ENCODE measurements at regions not wholly inside any gene's neighbourhood (a gene's known extent, or its start where the extent isn't known, plus 50 kb on each side); places are given as distances from the start of the nearest gene placed in this dataset.

DNA sequence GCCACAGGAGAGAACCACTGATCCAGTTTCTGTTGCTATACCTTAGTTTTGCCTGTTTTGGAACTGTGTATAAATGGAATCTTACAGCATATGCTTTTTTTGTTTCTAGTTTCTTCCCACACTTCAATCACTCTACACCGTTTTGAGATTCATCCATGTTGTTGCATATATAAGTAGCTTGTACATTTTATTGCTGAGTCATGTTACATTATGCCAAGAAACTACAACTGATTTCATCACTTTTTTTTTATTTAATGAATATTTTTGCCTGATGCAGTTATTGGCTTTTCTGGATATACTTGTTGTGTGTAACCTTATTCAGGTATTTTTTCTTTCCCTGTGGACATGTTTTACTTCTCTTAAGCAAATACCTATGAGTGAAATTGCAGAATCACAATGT, 1135.9 kb downstream of the RAPGEF2 start:
- ChIA-PET POLR2A (no interaction called here), CTCF (no interaction called here)
- no peak overlapping the region for H3K4me3 ChIP-seq (ENCODE audit: low read depth, low read length)
- peaks cover 17% of the 10 kb centered on the region for H3K9me3 Mint-ChIP-seq (ENCODE audit: unreplicated experiment)
- H3K27ac Mint-ChIP-seq (ENCODE audit: unreplicated experiment), result no peak overlapping the region
- H3K4me1 ChIP-seq, result no peaks in the 10 kb centered on the region
- H3K36me3 ChIP-seq (ENCODE audit: control insufficient read depth, insufficient read depth, low read length), result no peaks in the 10 kb centered on the region
- H3K4me3 Mint-ChIP-seq (ENCODE audit: unreplicated experiment), result no peak overlapping the region
- intact Hi-C loops (cut with micrococcal nuclease; ENCODE audit: unreplicated experiment), result no loop called here
- no TSS peak for BruUV-seq (replicated peaks)
- H3K27me3 ChIP-seq (replicated peaks; ENCODE audit: control insufficient read depth, insufficient read depth, low read length), result no peaks in the 10 kb centered on the region
- peaks cover 5% of the 10 kb centered on the region; the same call in 1 of the 2 replicates for H3K9me3 ChIP-seq
- H3K27me3 Mint-ChIP-seq (ENCODE audit: insufficient read depth, unreplicated experiment), result no peaks in the 10 kb centered on the region
- H3K4me1 Mint-ChIP-seq (ENCODE audit: low read depth, unreplicated experiment), result no peaks in the 10 kb centered on the region
- DNase-seq, result no peak
- H3K36me3 Mint-ChIP-seq (ENCODE audit: insufficient read depth, unreplicated experiment), result no peaks in the 10 kb centered on the region
- TF ChIP-seq, protein P1, sequence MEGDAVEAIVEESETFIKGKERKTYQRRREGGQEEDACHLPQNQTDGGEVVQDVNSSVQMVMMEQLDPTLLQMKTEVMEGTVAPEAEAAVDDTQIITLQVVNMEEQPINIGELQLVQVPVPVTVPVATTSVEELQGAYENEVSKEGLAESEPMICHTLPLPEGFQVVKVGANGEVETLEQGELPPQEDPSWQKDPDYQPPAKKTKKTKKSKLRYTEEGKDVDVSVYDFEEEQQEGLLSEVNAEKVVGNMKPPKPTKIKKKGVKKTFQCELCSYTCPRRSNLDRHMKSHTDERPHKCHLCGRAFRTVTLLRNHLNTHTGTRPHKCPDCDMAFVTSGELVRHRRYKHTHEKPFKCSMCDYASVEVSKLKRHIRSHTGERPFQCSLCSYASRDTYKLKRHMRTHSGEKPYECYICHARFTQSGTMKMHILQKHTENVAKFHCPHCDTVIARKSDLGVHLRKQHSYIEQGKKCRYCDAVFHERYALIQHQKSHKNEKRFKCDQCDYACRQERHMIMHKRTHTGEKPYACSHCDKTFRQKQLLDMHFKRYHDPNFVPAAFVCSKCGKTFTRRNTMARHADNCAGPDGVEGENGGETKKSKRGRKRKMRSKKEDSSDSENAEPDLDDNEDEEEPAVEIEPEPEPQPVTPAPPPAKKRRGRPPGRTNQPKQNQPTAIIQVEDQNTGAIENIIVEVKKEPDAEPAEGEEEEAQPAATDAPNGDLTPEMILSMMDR (IDR thresholded peaks at IDR 0.05; ENCODE audit: insufficient read depth in 1 of 2, low read depth in 1 of 2, low read length in 1 of 2, severe bottlenecking in 1 of 2, unreplicated experiment in 1 of 2), result no peak

DNA sequence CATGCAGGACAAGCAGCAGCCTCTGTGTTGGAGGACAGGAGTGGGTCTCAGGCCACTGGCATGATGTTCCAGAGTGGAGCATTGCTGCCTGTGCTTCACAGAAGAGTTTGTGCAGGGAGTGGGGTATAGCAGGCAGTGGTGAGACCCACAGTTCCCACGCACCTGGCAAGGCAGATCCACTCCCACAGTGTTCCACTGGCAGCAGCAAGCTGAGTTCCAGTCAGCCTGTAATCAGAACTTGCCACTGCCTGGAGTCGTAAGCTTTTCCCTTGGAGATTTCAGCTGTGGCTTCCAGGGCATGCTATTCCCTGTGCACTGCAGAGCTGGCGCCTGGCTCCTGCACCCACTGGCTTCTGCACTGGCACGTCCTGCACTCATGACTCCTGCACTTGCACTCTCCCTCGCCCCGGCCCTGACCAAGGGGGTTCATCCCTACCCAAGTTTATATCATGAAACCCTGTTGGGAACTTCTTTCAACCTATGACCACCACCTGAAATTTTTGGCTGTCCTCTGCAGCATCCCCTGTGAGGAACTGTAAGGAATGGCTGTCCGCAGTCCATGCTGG, 1144.3 kb downstream of the RAPGEF2 start:
- peaks cover 10% of the 10 kb centered on the region for H3K9me3 Mint-ChIP-seq (ENCODE audit: unreplicated experiment)
- H3K4me1 Mint-ChIP-seq (ENCODE audit: low read depth, unreplicated experiment), result no peaks in the 10 kb centered on the region
- intact Hi-C loops (cut with micrococcal nuclease; ENCODE audit: unreplicated experiment), result no loop called here
- no peak overlapping the region for H3K27ac Mint-ChIP-seq (ENCODE audit: unreplicated experiment)
- TF ChIP-seq, protein P1 (IDR thresholded peaks at IDR 0.05; ENCODE audit: insufficient read depth in 1 of 2, low read depth in 1 of 2, low read length in 1 of 2, severe bottlenecking in 1 of 2, unreplicated experiment in 1 of 2), result no peak
- DNase-seq, result no peak
- Histone ChIP-seq H3K4me3 (ENCODE audit: low read depth, low read length) (no peak overlapping the region), H3K27me3 (replicated peaks; ENCODE audit: control insufficient read depth, insufficient read depth, low read length) (no peaks in the 10 kb centered on the region), H3K4me1 (no peaks in the 10 kb centered on the region), H3K9me3 (no peaks in the 10 kb centered on the region), H3K36me3 (ENCODE audit: control insufficient read depth, insufficient read depth, low read length) (no peaks in the 10 kb centered on the region)
- no peaks in the 10 kb centered on the region for H3K27me3 Mint-ChIP-seq (ENCODE audit: insufficient read depth, unreplicated experiment)
- no peak overlapping the region for H3K4me3 Mint-ChIP-seq (ENCODE audit: unreplicated experiment)
- CTCF ChIA-PET, result no interaction called here
- POLR2A ChIA-PET, result no interaction called here
- no peaks in the 10 kb centered on the region for H3K36me3 Mint-ChIP-seq (ENCODE audit: insufficient read depth, unreplicated experiment)
- no TSS peak for BruUV-seq (replicated peaks)

DNA sequence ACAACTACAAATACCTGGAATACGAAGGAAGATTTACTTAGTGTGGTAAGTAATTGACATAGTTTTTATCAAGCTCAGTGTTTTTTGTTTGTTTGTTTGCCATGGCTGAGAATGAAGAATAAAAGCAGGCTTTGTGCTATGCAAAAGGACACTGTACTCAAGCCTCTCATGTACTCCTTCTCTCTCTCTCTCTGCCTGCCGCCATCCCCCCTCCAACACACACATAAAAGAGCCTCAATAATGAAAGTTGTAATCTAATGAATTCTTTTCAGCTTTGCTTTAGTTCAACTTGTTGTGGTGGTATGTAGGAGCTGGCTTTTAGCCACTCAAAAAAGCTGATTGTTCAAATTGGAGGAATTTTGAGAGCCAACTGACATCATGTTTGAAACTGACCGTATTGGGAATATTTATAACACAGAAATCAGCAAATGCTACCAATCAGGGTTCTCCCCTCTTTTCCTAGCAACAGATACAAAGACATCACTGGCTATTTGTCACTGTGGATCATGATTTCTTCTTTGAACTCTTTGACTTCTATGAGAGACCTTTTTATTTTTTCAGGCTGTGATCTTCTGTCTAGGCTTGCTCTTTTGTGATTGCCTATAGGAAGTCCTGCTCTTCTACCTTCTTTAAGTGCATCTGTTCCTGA, 1148.8 kb downstream of the RAPGEF2 start:
- BruUV-seq (replicated peaks), result no TSS peak

More for the DNA sequence above, 1148.8 kb downstream of the RAPGEF2 start:
- H3K27ac Mint-ChIP-seq (ENCODE audit: unreplicated experiment), result no peak overlapping the region
- no peaks in the 10 kb centered on the region for H3K4me1 Mint-ChIP-seq (ENCODE audit: low read depth, unreplicated experiment)
- H3K9me3 Mint-ChIP-seq (ENCODE audit: unreplicated experiment), result no peaks in the 10 kb centered on the region
- H3K4me1 ChIP-seq, result no peaks in the 10 kb centered on the region
- intact Hi-C loops (cut with micrococcal nuclease; ENCODE audit: unreplicated experiment), result no loop called here
- POLR2A ChIA-PET, result no interaction called here
- no peak for DNase-seq
- H3K27me3 ChIP-seq (replicated peaks; ENCODE audit: control insufficient read depth, insufficient read depth, low read length), result no peaks in the 10 kb centered on the region
- TF ChIP-seq, protein P1 (IDR thresholded peaks at IDR 0.05; ENCODE audit: insufficient read depth in 1 of 2, low read depth in 1 of 2, low read length in 1 of 2, severe bottlenecking in 1 of 2, unreplicated experiment in 1 of 2), result no peak
- H3K36me3 Mint-ChIP-seq (ENCODE audit: insufficient read depth, unreplicated experiment), result no peaks in the 10 kb centered on the region
- no peak overlapping the region for H3K4me3 ChIP-seq (ENCODE audit: low read depth, low read length)
- no peaks in the 10 kb centered on the region for H3K36me3 ChIP-seq (ENCODE audit: control insufficient read depth, insufficient read depth, low read length)
- no peaks in the 10 kb centered on the region for H3K27me3 Mint-ChIP-seq (ENCODE audit: insufficient read depth, unreplicated experiment)
- CTCF ChIA-PET, result no interaction called here
- H3K4me3 Mint-ChIP-seq (ENCODE audit: unreplicated experiment), result no peak overlapping the region
- H3K9me3 ChIP-seq, result no peaks in the 10 kb centered on the region

All from Caco-2 (cell line).